ENCODE measurements at regions not wholly inside any gene's neighbourhood (a gene's known extent, or its start where the extent isn't known, plus 50 kb on each side); places are given as distances from the start of the nearest gene placed in this dataset.

DNA sequence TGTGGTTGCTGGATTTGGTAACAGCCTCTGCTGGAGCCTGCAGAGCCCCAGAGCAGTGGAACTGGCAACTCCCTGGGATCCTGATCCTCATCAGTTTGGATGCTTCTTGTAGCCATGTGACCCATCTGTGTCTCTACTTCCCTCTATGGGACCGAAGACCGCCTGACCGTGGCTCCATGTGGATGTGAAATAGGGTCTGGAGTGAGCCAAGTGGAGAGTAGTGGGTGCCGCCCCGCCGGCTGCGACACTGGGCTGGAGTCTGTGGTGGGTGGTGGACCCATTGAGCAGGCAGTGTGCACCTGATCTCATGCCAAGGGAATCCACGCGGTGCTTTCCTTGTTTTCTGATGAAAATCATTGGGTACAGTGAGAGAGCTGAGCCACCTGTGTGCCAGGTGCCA lies 543.2 kb upstream of the B3GAT1 start:
- TF ChIP-seq, protein P1, sequence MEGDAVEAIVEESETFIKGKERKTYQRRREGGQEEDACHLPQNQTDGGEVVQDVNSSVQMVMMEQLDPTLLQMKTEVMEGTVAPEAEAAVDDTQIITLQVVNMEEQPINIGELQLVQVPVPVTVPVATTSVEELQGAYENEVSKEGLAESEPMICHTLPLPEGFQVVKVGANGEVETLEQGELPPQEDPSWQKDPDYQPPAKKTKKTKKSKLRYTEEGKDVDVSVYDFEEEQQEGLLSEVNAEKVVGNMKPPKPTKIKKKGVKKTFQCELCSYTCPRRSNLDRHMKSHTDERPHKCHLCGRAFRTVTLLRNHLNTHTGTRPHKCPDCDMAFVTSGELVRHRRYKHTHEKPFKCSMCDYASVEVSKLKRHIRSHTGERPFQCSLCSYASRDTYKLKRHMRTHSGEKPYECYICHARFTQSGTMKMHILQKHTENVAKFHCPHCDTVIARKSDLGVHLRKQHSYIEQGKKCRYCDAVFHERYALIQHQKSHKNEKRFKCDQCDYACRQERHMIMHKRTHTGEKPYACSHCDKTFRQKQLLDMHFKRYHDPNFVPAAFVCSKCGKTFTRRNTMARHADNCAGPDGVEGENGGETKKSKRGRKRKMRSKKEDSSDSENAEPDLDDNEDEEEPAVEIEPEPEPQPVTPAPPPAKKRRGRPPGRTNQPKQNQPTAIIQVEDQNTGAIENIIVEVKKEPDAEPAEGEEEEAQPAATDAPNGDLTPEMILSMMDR (IDR thresholded peaks at IDR 0.05 in 4 of 5, conservative IDR thresholded peaks at IDR 0.05 in 1 of 5) = no peak
- TF ChIP-seq POLR2A (IDR thresholded peaks at IDR 0.05) = no peak
